ENCODE measurements at regions not wholly inside any gene's neighbourhood (a gene's known extent, or its start where the extent isn't known, plus 50 kb on each side); places are given as distances from the start of the nearest gene placed in this dataset.

GRCh38 chr15:53197426-53197839 lies 407.3 kb upstream of the ONECUT1 start (continued):
- TF ChIP-seq HSF4 (CRISPR knock-in tag; IDR thresholded peaks at IDR 0.05; ENCODE audit: borderline replicate concordance), result no peak
- TF ChIP-seq HDAC6 (IDR thresholded peaks at IDR 0.05; ENCODE audit: low read depth, low read length), result no peak
- TF ChIP-seq XRCC4 (IDR thresholded peaks at IDR 0.05; ENCODE audit: extremely low read depth, insufficient read depth, insufficient read length), result no peak
- TF ChIP-seq ARID3A (IDR thresholded peaks at IDR 0.05; ENCODE audit: borderline replicate concordance, low read depth, low read length), result no peak
- peak; percentile 34 to 67; a peak in 3 of 4 replicates for TF ChIP-seq RAD21 (CRISPR knock-in tag; conservative IDR thresholded peaks at IDR 0.05 in 1 of 2, IDR thresholded peaks at IDR 0.05 in 1 of 2)
- TF ChIP-seq CBX2 (IDR thresholded peaks at IDR 0.05; ENCODE audit: insufficient read depth, low read length, poor library complexity, severe bottlenecking), result no peak
- TF ChIP-seq HNRNPLL (IDR thresholded peaks at IDR 0.05; ENCODE audit: low read depth, low read length, poor library complexity, severe bottlenecking), result no peak
- peak; percentile 68 to 87 (median 73) for TF ChIP-seq CTCF (IDR thresholded peaks at IDR 0.05 in 2 of 3, conservative IDR thresholded peaks at IDR 0.05 in 1 of 3; ENCODE audit: insufficient read depth in 2 of 3, low read depth in 1 of 3, low read length in 3 of 3)
- no peak for TF ChIP-seq TRIM25 (IDR thresholded peaks at IDR 0.05; ENCODE audit: borderline replicate concordance)
- no peak for TF ChIP-seq POLR2AphosphoS2 (IDR thresholded peaks at IDR 0.05; ENCODE audit: low read length)
- TF ChIP-seq NR2F6 (CRISPR knock-in tag; IDR thresholded peaks at IDR 0.05), result no peak
- TF ChIP-seq SMARCA5 (IDR thresholded peaks at IDR 0.05), result no peak
- no peak for TF ChIP-seq NR1H2 (CRISPR knock-in tag; IDR thresholded peaks at IDR 0.05)
- no peak for TF ChIP-seq HNRNPH1 (optimal IDR thresholded peaks at IDR 0.05; ENCODE audit: low read depth, low read length)
- TF ChIP-seq RBFOX2 (IDR thresholded peaks at IDR 0.05; ENCODE audit: low read depth, low read length), result no peak
- TF ChIP-seq POLR2B (IDR thresholded peaks at IDR 0.05; ENCODE audit: low read depth, partially characterized antibody), result no peak
- TF ChIP-seq ZSCAN32 (CRISPR knock-in tag; IDR thresholded peaks at IDR 0.05), result no peak
- TF ChIP-seq SP2 (IDR thresholded peaks at IDR 0.05; ENCODE audit: extremely low read depth, low read depth, low read length, poor library complexity, severe bottlenecking), result no peak
- TF ChIP-seq MECOM (CRISPR knock-in tag; IDR thresholded peaks at IDR 0.05), result no peak
- TF ChIP-seq KAT7 (CRISPR knock-in tag; IDR thresholded peaks at IDR 0.05; ENCODE audit: borderline replicate concordance), result no peak
- no peak for TF ChIP-seq GTF2A2 (tag; IDR thresholded peaks at IDR 0.05)
- peak; percentile 47; the same call in 1 of the 2 replicates for TF ChIP-seq DEAF1 (CRISPR knock-in tag; IDR thresholded peaks at IDR 0.05)
